ENCODE measurements at regions not wholly inside any gene's neighbourhood (a gene's known extent, or its start where the extent isn't known, plus 50 kb on each side); places are given as distances from the start of the nearest gene placed in this dataset.
"Not testable (repeated sequence)": the region's sequence is repeated elsewhere in the genome, so short reads cannot be mapped to it uniquely, and the experiment has no call there.

- Histone ChIP-seq H3K36me3 (no peaks in the 10 kb centered on the region), H3K9me3 (no peaks in the 10 kb centered on the region), H3K4me3 (no peak overlapping the region), H3K27me3 (peaks cover 0 to 26% (median 0%) of the 10 kb centered on the region in 4 donors), H3K4me1 (no peaks in the 10 kb centered on the region), H3K27ac (replicated peaks in 1 of 4) (no peak overlapping the region)
- intact Hi-C loops (cut with DNase I), result no loop called here
- WGBS, result 76% methylated on average over 2 of the region's 2 CpGs
- TF ChIP-seq POLR2AphosphoS5 (IDR thresholded peaks at IDR 0.05), result no peak
- no peak for TF ChIP-seq CTCF (IDR thresholded peaks at IDR 0.05)
- TF ChIP-seq EP300 (IDR thresholded peaks at IDR 0.05), result no peak
- no peak for TF ChIP-seq POLR2A (IDR thresholded peaks at IDR 0.05; ENCODE audit: low read depth)
- no peak for DNase-seq (ENCODE audit: extremely low spot score)
Observed at GRCh38 chr16:51239196-51239595, 88.1 kb upstream of the SALL1 start.

- no peak for TF ChIP-seq POLR2AphosphoS5 (IDR thresholded peaks at IDR 0.05)
- TF ChIP-seq EP300 (IDR thresholded peaks at IDR 0.05), result no peak
- TF ChIP-seq CTCF (IDR thresholded peaks at IDR 0.05), result no peak
- no peak for TF ChIP-seq POLR2A (IDR thresholded peaks at IDR 0.05; ENCODE audit: low read depth)
- DNase-seq (ENCODE audit: extremely low spot score), result no peak
Observed at GRCh38 chr16:51237861-51238378, 86.8 kb upstream of the SALL1 start.

GRCh38 chr16:51237207-51237606 is 86.1 kb upstream of the SALL1 start:
- TF ChIP-seq CTCF (IDR thresholded peaks at IDR 0.05) (no peak), POLR2AphosphoS5 (IDR thresholded peaks at IDR 0.05) (no peak), EP300 (IDR thresholded peaks at IDR 0.05) (no peak), POLR2A (IDR thresholded peaks at IDR 0.05; ENCODE audit: low read depth) (no peak)
- no peaks in the 10 kb centered on the region for H3K4me1 ChIP-seq
- intact Hi-C loops (cut with DNase I), result no loop called here
- H3K27me3 ChIP-seq, result peaks cover 0 to 21% (median 0%) of the 10 kb centered on the region in 4 donors
- H3K9me3 ChIP-seq, result no peaks in the 10 kb centered on the region
- H3K27ac ChIP-seq (replicated peaks in 1 of 4), result no peak overlapping the region
- WGBS, result 53% methylated on average over 2 of the region's 2 CpGs
- H3K36me3 ChIP-seq, result no peaks in the 10 kb centered on the region
- DNase-seq (ENCODE audit: extremely low spot score), result peak; percentile 70
- no peak overlapping the region for H3K4me3 ChIP-seq

More at GRCh38 chr16:51237861-51238378, 86.8 kb upstream of the SALL1 start:
- intact Hi-C loops (cut with DNase I), result no loop called here
- Histone ChIP-seq H3K27me3 (peaks cover 0 to 21% (median 0%) of the 10 kb centered on the region in 4 donors), H3K27ac (replicated peaks in 1 of 4) (no peak overlapping the region), H3K4me3 (no peak overlapping the region), H3K36me3 (no peaks in the 10 kb centered on the region), H3K9me3 (no peaks in the 10 kb centered on the region), H3K4me1 (no peaks in the 10 kb centered on the region)
- 35% methylated on average over 6 of the region's 6 CpGs for WGBS

GRCh38 chr16:51236583-51236982 is 85.5 kb upstream of the SALL1 start:
- H3K27me3 ChIP-seq, result peaks cover 0 to 21% (median 0%) of the 10 kb centered on the region in 4 donors
- WGBS, result 36% methylated on average over 3 of the region's 3 CpGs
- no peaks in the 10 kb centered on the region for H3K9me3 ChIP-seq
- H3K27ac ChIP-seq (replicated peaks in 1 of 4), result no peak overlapping the region
- no peaks in the 10 kb centered on the region for H3K36me3 ChIP-seq
- no peak for TF ChIP-seq CTCF (IDR thresholded peaks at IDR 0.05)
- TF ChIP-seq EP300 (IDR thresholded peaks at IDR 0.05), result no peak
- TF ChIP-seq POLR2AphosphoS5 (IDR thresholded peaks at IDR 0.05), result no peak
- no peak for TF ChIP-seq POLR2A (IDR thresholded peaks at IDR 0.05; ENCODE audit: low read depth)
- no peaks in the 10 kb centered on the region for H3K4me1 ChIP-seq
- no peak overlapping the region for H3K4me3 ChIP-seq
- no peak for DNase-seq (ENCODE audit: extremely low spot score)
- intact Hi-C loops (cut with DNase I), result no loop called here

GRCh38 chr16:51231702-51232101 is 80.6 kb upstream of the SALL1 start:
- H3K27ac ChIP-seq (replicated peaks in 1 of 4), result no peak overlapping the region
- no peak for TF ChIP-seq EP300 (IDR thresholded peaks at IDR 0.05)
- no peak for TF ChIP-seq POLR2A (IDR thresholded peaks at IDR 0.05; ENCODE audit: low read depth)
- TF ChIP-seq CTCF (IDR thresholded peaks at IDR 0.05), result no peak
- no peak for TF ChIP-seq POLR2AphosphoS5 (IDR thresholded peaks at IDR 0.05)
- H3K4me1 ChIP-seq, result no peaks in the 10 kb centered on the region
- peaks cover 0 to 6% (median 0%) of the 10 kb centered on the region in 4 donors for H3K27me3 ChIP-seq
- peak; percentile 53 for DNase-seq (ENCODE audit: extremely low spot score)
- H3K9me3 ChIP-seq, result no peaks in the 10 kb centered on the region
- no peaks in the 10 kb centered on the region for H3K36me3 ChIP-seq
- H3K4me3 ChIP-seq, result no peak overlapping the region
- intact Hi-C loops (cut with DNase I), result no loop called here
- WGBS, result 79% methylated on average over 4 of the region's 4 CpGs

- H3K4me3 ChIP-seq; H3K9me3 ChIP-seq; H3K27me3 ChIP-seq; H3K36me3 ChIP-seq; H3K4me1 ChIP-seq; H3K27ac ChIP-seq (replicated peaks in 1 of 4); intact Hi-C loops (cut with DNase I): not testable (repeated sequence)
- WGBS, result 68% methylated on average over 1 of the region's 1 CpG
- DNase-seq (ENCODE audit: extremely low spot score), result peak; percentile 3
Observed at GRCh38 chr16:51230035-51230434, 79.0 kb upstream of the SALL1 start.
